KMS-11 (cell line): ENCODE measurements at regions not wholly inside any gene's neighbourhood (a gene's known extent, or its start where the extent isn't known, plus 50 kb on each side); places are given as distances from the start of the nearest gene placed in this dataset.

Experiments used
- H2AFZ ChIP-seq: fragments of 200-600 bp; sonication (generic); 2 replicates; pipeline ENCODE4 v1.6.1; 2016; ENCODE audit warnings: antibody characterized with exemption, mixed run types, low read depth
- H3K27ac ChIP-seq: fragments of 200-600 bp; sonication (generic); 2 replicates; pipeline ENCODE4 v1.6.1; 2016; ENCODE audit warnings: mild to moderate bottlenecking, mixed run types
- H3K27me3 ChIP-seq: fragments of 200-600 bp; sonication (generic); 2 replicates; pipeline ENCODE4 v1.6.1; 2017; ENCODE audit warnings: mild to moderate bottlenecking, low read depth, mixed run types, moderate library complexity; ENCODE audit not compliant: insufficient read depth
- H3K36me3 ChIP-seq: fragments of 200-600 bp; sonication (generic); 2 replicates; pipeline ENCODE4 v1.6.1; 2017; ENCODE audit warnings: mild to moderate bottlenecking, mixed run types; ENCODE audit not compliant: insufficient read depth
- H3K4me1 ChIP-seq: fragments of 200-600 bp; sonication (generic); 2 replicates; pipeline ENCODE4 v1.6.1; 2016; ENCODE audit warnings: mild to moderate bottlenecking, low read depth, mixed run types; ENCODE audit not compliant: poor library complexity, severe bottlenecking
- H3K4me2 ChIP-seq: fragments of 200-600 bp; sonication (generic); 2 replicates; pipeline ENCODE4 v1.7.0; 2016; ENCODE audit warnings: mild to moderate bottlenecking, mixed run types
- H3K4me3 ChIP-seq: fragments of 200-600 bp; sonication (generic); IDR thresholded peaks from 2 replicates; pipeline ENCODE4 v1.6.1; 2017; ENCODE audit warnings: low read depth, low read length, mixed read lengths; ENCODE audit not compliant: insufficient read depth
- H3K79me2 ChIP-seq: fragments of 200-600 bp; sonication (generic); 2 replicates; pipeline ENCODE4 v1.6.1; 2016; ENCODE audit warnings: low read depth, mixed run types; ENCODE audit not compliant: insufficient read depth
- H3K9ac ChIP-seq: fragments of 200-600 bp; sonication (generic); 2 replicates; pipeline ENCODE4 v1.6.1; 2016; ENCODE audit warnings: mild to moderate bottlenecking, mixed run types
- H4K20me1 ChIP-seq: fragments of 200-600 bp; sonication (generic); 2 replicates; pipeline ENCODE4 v1.6.1; 2016; ENCODE audit warnings: mild to moderate bottlenecking, mixed run types; ENCODE audit not compliant: insufficient read depth
- TF ChIP-seq, protein P1 (sequence below): fragments of 200-600 bp; sonication (generic); conservative IDR thresholded peaks from 2 replicates; pipeline ENCODE4 v1.6.1; 2017; ENCODE audit warnings: low read depth, mild to moderate bottlenecking, antibody characterized with exemption, low read length, moderate library complexity, mixed read lengths

GRCh38 chr2:228675646-228676045 lies 494.2 kb upstream of the SPHKAP start:
- no peak overlapping the region for H3K27ac ChIP-seq
- H3K4me1 ChIP-seq: no peaks in the 10 kb centered on the region
- no peak overlapping the region for H3K4me3 ChIP-seq
- no peak overlapping the region for H3K9ac ChIP-seq
- no peaks in the 10 kb centered on the region for H3K36me3 ChIP-seq
- H3K79me2 ChIP-seq: no peaks in the 10 kb centered on the region
- TF ChIP-seq, protein P1, sequence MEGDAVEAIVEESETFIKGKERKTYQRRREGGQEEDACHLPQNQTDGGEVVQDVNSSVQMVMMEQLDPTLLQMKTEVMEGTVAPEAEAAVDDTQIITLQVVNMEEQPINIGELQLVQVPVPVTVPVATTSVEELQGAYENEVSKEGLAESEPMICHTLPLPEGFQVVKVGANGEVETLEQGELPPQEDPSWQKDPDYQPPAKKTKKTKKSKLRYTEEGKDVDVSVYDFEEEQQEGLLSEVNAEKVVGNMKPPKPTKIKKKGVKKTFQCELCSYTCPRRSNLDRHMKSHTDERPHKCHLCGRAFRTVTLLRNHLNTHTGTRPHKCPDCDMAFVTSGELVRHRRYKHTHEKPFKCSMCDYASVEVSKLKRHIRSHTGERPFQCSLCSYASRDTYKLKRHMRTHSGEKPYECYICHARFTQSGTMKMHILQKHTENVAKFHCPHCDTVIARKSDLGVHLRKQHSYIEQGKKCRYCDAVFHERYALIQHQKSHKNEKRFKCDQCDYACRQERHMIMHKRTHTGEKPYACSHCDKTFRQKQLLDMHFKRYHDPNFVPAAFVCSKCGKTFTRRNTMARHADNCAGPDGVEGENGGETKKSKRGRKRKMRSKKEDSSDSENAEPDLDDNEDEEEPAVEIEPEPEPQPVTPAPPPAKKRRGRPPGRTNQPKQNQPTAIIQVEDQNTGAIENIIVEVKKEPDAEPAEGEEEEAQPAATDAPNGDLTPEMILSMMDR: no peak
- no peak overlapping the region for H2AFZ ChIP-seq
- H3K4me2 ChIP-seq: no peak overlapping the region
- H3K27me3 ChIP-seq: no peaks in the 10 kb centered on the region
- no peaks in the 10 kb centered on the region for H4K20me1 ChIP-seq

DNA sequence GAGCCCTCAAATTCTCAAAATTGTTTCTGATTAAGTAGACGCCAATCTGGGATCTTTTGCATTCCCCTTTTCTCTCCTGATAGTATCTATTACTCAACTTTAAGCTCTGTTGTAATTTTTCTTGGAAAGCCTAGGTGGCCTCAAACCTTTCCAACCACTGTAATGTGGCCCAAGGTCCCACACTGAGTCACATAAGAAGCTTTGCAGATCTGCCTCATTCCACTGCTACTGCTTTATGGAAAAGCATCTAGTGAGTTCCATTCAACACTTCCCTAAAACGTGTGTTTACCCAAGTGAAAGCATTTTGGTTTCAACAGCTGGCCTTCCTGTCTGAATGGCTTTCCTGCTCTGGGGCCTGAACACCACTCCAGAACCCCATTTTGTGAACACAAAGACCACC lies 493.6 kb upstream of the SPHKAP start:
- Histone ChIP-seq H3K4me3 (no peak overlapping the region), H3K4me2 (no peak overlapping the region), H3K79me2 (no peaks in the 10 kb centered on the region), H3K9ac (no peak overlapping the region), H3K27ac (no peak overlapping the region), H2AFZ (no peak overlapping the region), H4K20me1 (no peaks in the 10 kb centered on the region), H3K4me1 (no peaks in the 10 kb centered on the region), H3K36me3 (no peaks in the 10 kb centered on the region), H3K27me3 (no peaks in the 10 kb centered on the region)
- TF ChIP-seq, protein P1: no peak

- Histone ChIP-seq H4K20me1 (no peaks in the 10 kb centered on the region), H3K27me3 (no peaks in the 10 kb centered on the region), H3K4me1 (no peaks in the 10 kb centered on the region), H3K4me3 (no peak overlapping the region), H3K9ac (no peak overlapping the region), H3K36me3 (no peaks in the 10 kb centered on the region), H3K79me2 (no peaks in the 10 kb centered on the region), H2AFZ (no peak overlapping the region), H3K4me2 (no peak overlapping the region), H3K27ac (no peak overlapping the region)
- TF ChIP-seq, protein P1: no peak
Measured at GRCh38 chr2:228673876-228674554, 492.5 kb upstream of the SPHKAP start.

DNA sequence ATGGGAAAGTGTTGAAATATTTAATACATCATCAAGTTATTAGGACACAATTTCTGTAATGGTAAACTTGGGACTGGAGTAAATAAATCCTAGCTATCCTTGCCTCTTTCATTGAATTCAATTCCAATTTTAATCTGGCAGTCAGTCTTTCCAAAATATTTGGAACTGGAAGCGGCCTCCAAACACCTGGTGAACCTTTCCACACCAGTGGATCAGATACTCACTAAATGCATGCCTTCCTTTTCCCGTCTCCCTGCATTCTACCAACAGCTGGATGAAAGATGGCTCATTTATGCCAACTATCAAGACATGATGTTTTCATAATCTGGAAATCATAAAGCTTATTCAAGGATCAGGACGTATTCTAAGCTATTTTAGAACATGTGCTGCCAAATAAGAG lies 488.2 kb upstream of the SPHKAP start:
- Histone ChIP-seq H3K4me2 (no peak overlapping the region), H3K79me2 (no peaks in the 10 kb centered on the region), H3K4me3 (no peak overlapping the region), H3K27me3 (no peaks in the 10 kb centered on the region), H3K36me3 (no peaks in the 10 kb centered on the region), H4K20me1 (no peaks in the 10 kb centered on the region), H3K9ac (no peak overlapping the region), H3K27ac (no peak overlapping the region), H2AFZ (no peak overlapping the region), H3K4me1 (no peaks in the 10 kb centered on the region)
- TF ChIP-seq, protein P1: no peak
